NCI-H524 treated with DMSO at 0.1 percent for 48 hours (cell line): ENCODE measurements at regions not wholly inside any gene's neighbourhood (a gene's known extent, or its start where the extent isn't known, plus 50 kb on each side); places are given as distances from the start of the nearest gene placed in this dataset.

Experiments used
- DNase-seq: peaks from one replicate; lab custom pipeline; 2025; lab: John Stamatoyannopoulos, UW

- DNase-seq = no peak
Observed at GRCh38 chr2:217521820-217522219, 481.0 kb downstream of the TNS1 start.

- DNase-seq = no peak
Observed at GRCh38 chr2:217520356-217521010, 482.3 kb downstream of the TNS1 start.

DNA sequence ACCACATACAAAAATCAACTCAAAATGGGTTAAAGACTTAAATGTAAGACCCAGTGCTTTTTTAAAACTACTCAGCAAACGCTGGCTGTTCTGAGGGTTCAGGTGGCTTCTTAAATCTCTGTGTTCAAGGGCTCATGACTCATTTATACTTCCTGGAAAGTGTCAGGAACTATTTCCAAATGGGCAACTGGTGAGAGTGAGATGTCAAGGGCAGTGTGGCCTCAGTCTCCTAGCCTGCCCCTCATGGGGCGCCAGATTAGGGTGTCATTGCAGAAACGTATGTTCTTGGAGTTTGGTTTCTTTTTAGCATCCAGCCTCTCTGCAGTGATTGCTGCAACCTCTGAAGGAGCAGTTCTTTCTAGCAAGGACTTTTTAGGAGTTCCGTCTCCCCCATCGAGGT, 485.4 kb downstream of the TNS1 start:
- DNase-seq = no peak

DNA sequence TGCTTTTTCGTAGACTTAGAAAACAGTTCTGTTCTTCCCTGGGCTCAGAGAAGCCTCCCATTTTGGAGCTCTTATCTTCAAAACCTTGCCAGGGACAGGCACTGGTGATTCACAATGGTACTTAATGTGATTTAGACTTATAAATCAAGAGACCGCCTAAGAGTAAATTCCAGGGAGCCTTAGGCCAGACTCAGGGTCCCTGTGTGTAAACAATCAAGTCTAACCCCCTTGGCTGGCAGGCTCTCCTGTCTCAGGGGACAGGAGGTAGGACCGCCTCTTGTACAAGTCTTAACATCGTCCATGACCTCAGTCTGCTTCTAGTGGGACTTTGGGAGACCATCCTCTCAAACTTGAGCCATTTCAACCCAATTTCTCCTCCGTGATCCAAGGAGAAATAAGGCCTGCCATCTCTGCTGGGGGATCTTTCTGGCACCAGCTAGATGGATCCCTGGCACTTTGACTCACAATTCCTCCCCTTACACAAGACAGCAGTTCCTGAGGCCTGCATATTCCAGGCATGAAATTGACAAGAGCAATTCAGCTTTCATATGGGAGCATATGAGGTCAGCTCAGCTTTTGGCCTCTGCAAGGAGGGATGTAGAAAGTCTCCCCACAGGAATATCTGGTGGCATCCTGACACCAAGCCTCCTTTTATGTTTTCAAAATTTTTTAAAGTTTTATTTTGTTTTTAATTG, 487.0 kb downstream of the TNS1 start:
- DNase-seq = no peak

GRCh38 chr2:217513258-217513657, 489.5 kb downstream of the TNS1 start:
- no peak for DNase-seq

GRCh38 chr2:217512728-217513127, 490.1 kb downstream of the TNS1 start:
- no peak for DNase-seq

GRCh38 chr2:217512259-217512658, 490.5 kb downstream of the TNS1 start:
- no peak for DNase-seq

DNA sequence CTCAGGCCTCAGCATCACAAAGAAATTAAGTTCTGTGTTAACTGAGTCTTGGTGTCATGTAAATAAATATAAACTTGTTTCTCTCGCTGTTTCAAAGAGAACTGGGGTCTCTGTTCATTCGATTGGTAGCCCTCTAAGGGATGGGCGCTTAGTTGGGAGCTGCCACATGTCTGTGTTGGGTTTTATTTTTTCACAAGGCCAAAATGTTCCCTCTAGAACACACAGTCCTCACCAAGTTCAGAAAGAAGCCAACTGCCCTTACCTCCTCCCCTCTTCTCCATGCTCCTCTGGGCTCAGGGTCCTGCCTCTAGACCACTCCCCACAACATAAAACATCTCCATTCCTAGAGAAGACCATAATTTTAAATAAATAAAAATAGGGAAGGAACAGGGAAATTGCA, 490.9 kb downstream of the TNS1 start:
- no peak for DNase-seq

GRCh38 chr2:217510771-217511291, 492.0 kb downstream of the TNS1 start:
- DNase-seq = peak; percentile 20

DNA sequence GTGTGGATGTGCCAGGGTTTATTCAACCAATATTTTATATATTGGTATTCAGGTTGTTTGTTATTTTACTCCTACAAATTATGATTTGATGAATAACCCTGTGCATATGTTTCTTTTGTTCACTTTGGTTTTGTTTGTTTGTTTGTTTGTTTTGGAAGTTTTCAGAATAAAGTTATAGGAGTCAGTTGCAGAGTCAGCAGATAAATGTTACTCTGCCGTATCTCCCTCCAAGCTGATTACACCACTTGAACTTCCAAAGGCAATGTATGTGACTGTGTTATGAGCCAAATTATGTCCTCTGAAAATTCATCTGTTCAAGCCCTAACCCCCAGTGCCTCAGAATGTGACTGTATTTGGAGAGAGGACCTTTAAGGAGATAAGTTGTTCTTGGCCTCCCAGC, 497.5 kb downstream of the TNS1 start:
- no peak for DNase-seq

DNA sequence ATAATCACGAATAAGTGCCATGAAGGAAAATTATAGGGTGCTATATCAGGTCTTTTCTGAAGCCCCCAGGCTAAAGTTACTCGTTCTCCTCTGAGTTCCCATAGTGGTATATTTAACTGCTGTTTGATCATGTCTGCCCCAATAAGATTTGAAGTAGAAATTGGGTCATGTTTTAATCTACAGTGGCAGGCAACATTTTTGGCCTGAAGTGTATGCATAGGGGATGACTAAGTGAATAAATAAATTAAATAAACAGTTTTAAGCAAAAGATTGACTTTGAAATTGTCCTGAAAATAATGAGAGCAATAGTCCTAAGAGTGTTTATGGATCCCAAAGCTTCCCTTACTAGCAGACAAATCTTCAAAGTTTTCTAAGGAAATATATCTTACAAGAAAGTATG, 500.9 kb downstream of the TNS1 start:
- no peak for DNase-seq

DNA sequence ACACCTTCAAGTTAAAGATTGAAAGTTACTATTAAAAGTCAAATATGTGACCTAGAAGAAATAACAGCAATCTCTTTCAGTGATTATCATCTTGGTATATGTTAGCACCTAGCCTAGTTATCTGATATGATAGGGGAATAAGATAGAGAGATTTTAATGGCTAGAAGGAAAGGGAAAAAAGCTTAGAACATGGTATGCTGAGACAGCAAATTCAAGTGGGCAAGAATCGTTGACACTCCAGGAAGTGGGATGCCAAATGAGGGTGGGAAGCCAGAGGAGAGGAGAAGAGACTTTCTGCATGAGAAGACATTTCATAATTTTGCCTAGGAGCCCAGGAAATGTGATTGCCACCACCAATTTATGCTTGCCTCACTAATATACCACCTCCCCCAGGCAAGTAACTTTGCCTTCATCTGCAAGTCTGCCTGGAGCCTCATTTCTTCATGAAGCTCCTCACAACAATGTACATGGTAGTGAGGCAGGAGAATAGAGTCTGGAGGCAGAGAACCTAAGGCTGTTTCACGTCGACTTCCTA, 504.9 kb downstream of the TNS1 start:
- DNase-seq = no peak

- no peak for DNase-seq
Observed at GRCh38 chr2:217494557-217494956, 508.2 kb downstream of the TNS1 start.

- DNase-seq = no peak
Observed at GRCh38 chr2:217491271-217491670, 511.5 kb downstream of the TNS1 start.

DNA sequence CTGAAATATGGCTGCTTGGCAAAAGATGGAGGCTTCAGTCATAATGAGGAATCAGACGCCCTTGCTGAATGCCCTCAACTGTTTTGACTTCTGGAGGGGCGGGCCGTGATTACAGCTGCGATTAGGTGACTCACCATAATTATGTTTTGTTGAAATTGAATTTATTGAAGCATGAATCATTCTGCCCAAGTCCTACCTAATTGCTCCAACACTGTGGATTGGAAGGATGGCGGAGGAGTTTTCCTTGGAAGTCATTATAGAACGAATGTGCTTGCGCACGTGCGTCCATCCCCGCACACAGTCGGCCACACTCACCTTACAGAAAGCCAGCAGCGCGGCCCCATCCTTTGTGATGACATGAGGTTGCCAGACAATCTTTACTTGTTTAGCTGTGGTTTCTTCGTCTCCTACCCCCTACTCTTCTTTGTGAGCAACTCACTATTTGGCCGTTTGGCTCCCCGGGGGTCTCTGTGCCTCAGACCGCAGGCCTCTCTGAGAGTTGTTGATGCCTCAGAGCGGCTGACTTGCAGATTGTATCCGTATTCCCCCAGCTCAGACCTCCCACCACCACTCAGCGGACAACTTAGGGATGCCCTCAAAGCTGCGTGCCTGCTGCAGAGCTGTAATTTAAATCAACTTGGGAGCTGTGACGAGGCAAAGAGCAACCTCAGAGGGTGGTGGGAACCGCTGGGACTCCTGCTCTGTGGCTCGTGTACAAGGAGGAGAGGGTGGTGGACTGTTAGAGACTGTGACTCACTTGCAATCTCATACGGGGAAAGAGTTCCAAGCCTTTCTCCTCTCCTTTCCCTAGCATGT, 513.4 kb downstream of the TNS1 start:
- no peak for DNase-seq

DNA sequence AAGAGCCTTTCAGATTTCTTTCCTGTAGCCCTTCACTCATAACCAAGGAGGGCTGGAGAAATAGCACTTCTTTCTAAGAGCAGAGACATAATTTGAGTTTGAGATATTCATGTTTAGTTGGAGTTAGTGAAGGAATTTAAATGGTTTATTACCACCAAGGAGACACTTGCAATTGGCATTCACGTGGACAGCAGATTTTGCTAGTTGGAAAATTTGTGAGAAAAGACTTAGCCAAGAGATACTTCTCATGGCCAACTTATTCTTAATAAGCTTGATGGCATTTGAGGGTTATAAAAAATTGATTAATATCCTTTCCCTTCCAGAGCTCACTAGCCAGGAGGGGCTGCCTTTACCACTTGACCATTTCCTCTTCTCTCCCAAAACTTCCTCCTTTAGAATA, 518.7 kb downstream of the TNS1 start:
- no peak for DNase-seq

- DNase-seq = no peak
Observed at GRCh38 chr2:217482056-217482710, 520.6 kb downstream of the TNS1 start.

GRCh38 chr2:217481577-217481976, 521.2 kb downstream of the TNS1 start:
- DNase-seq = no peak

- DNase-seq = no peak
Observed at GRCh38 chr2:217479566-217479965, 523.2 kb downstream of the TNS1 start.

GRCh38 chr2:217478831-217479455, 523.9 kb downstream of the TNS1 start:
- no peak for DNase-seq

- no peak for DNase-seq
Observed at GRCh38 chr2:217477583-217477982, 525.2 kb downstream of the TNS1 start.

GRCh38 chr2:217475791-217476190, 527.0 kb downstream of the TNS1 start:
- DNase-seq = no peak
